Uterus (tissue), 3 donors: ENCODE measurements at regions not wholly inside any gene's neighbourhood (a gene's known extent, or its start where the extent isn't known, plus 50 kb on each side); places are given as distances from the start of the nearest gene placed in this dataset.

Experiments used
- DNase-seq, 2 donors: peaks; one replicate each; pipeline ENCODE4 v3.0.0-alpha.2; 2019 to 2020
- H3K27ac ChIP-seq, 2 donors: fragments of 200-600 bp; sonication (generic); 1 replicate in 1 of 2; 2 replicates in 1 of 2; pipeline ENCODE4 v1.5.1; 2016 to 2018
- H3K27me3 ChIP-seq, 2 donors: fragments of 200-600 bp; sonication (generic); one replicate each; pipeline ENCODE4 v1.5.1; 2018 to 2019; ENCODE audit warnings: control low read depth in 1 of 2
- H3K36me3 ChIP-seq, 2 donors: fragments of 200-600 bp; sonication (generic); one replicate each; pipeline ENCODE4 v1.5.1; 2019; ENCODE audit warnings: control low read depth in 1 of 2
- H3K4me1 ChIP-seq, 2 donors: fragments of 200-600 bp; sonication (generic); one replicate each; pipeline ENCODE4 v1.5.1; 2018 to 2019; ENCODE audit warnings: control low read depth in 1 of 2
- H3K4me3 ChIP-seq, 2 donors: fragments of 200-600 bp; sonication (generic); 1 replicate in 1 of 2; 2 replicates in 1 of 2; pipeline ENCODE4 v1.5.1; 2018 to 2019; ENCODE audit warnings: mild to moderate bottlenecking in 1 of 2
- H3K9me3 ChIP-seq, 2 donors: fragments of 200-600 bp; sonication (generic); one replicate each; pipeline ENCODE4 v1.5.1; 2019; ENCODE audit warnings: control low read depth in 1 of 2
- CTCF ChIP-seq, 4 experiments: fragments of 200-600 bp in 2 of 4; fragments of 450-650 bp in 2 of 4; sonication (generic) in 2 of 4; IDR thresholded peaks; one replicate each; pipeline ENCODE4 v1.5.1; 2016 to 2019; ENCODE audit warnings: antibody characterized with exemption in 4 of 4, mild to moderate bottlenecking in 2 of 4, moderate library complexity in 1 of 4
- POLR2A ChIP-seq, 2 donors: fragments of 450-650 bp; IDR thresholded peaks; one replicate each; pipeline ENCODE4 v1.6.1; 2016; ENCODE audit warnings: antibody characterized with exemption in 2 of 2, mild to moderate bottlenecking in 1 of 2, moderate library complexity in 1 of 2
- intact Hi-C: fragments of 100-400 bp; cut with DNase I; formaldehyde crosslinking; loops from one replicate; pipeline ENCODE4 v1.15.1; 2023; ENCODE audit warnings: low total_unique reads
- donor health status: DM: yes; HTN: yes; CAD: no.

- TF ChIP-seq CTCF (IDR thresholded peaks at IDR 0.05) (no peak), POLR2A (IDR thresholded peaks at IDR 0.05) (no peak)
- no peaks in the 10 kb centered on the region for H3K27me3 ChIP-seq
- H3K4me3 ChIP-seq = no peak overlapping the region
- no peak overlapping the region for H3K27ac ChIP-seq
- H3K9me3 ChIP-seq = no peaks in the 10 kb centered on the region
- H3K36me3 ChIP-seq = no peaks in the 10 kb centered on the region
- DNase-seq = no peak
- intact Hi-C loops = no loop called here
- no peaks in the 10 kb centered on the region for H3K4me1 ChIP-seq
Observed at GRCh38 chr10:3009341-3009740, 58.0 kb upstream of the PFKP start.

- Histone ChIP-seq H3K4me1 (no peaks in the 10 kb centered on the region), H3K36me3 (no peaks in the 10 kb centered on the region), H3K27me3 (no peaks in the 10 kb centered on the region), H3K9me3 (no peaks in the 10 kb centered on the region), H3K4me3 (no peak overlapping the region), H3K27ac (no peak overlapping the region)
- no peak for DNase-seq
- intact Hi-C loops = no loop called here
- TF ChIP-seq POLR2A (IDR thresholded peaks at IDR 0.05) (no peak), CTCF (IDR thresholded peaks at IDR 0.05) (no peak)
Observed at GRCh38 chr10:3008518-3009195, 58.7 kb upstream of the PFKP start.

GRCh38 chr10:3006607-3007006, 60.7 kb upstream of the PFKP start:
- no peak for DNase-seq
- no peaks in the 10 kb centered on the region for H3K4me1 ChIP-seq
- no peak overlapping the region for H3K4me3 ChIP-seq
- TF ChIP-seq CTCF (IDR thresholded peaks at IDR 0.05) (no peak), POLR2A (IDR thresholded peaks at IDR 0.05) (no peak)
- H3K27me3 ChIP-seq = no peaks in the 10 kb centered on the region
- intact Hi-C loops = no loop called here
- no peaks in the 10 kb centered on the region for H3K36me3 ChIP-seq
- no peak overlapping the region for H3K27ac ChIP-seq
- H3K9me3 ChIP-seq = no peaks in the 10 kb centered on the region

- intact Hi-C loops = no loop called here
- H3K4me3 ChIP-seq = no peak overlapping the region
- no peaks in the 10 kb centered on the region for H3K9me3 ChIP-seq
- H3K36me3 ChIP-seq = no peaks in the 10 kb centered on the region
- no peaks in the 10 kb centered on the region for H3K27me3 ChIP-seq
- TF ChIP-seq POLR2A (IDR thresholded peaks at IDR 0.05) (no peak), CTCF (IDR thresholded peaks at IDR 0.05) (no peak)
- H3K27ac ChIP-seq = no peak overlapping the region
- H3K4me1 ChIP-seq = no peaks in the 10 kb centered on the region
- no peak for DNase-seq
Observed at GRCh38 chr10:3006093-3006492, 61.3 kb upstream of the PFKP start.

- H3K27me3 ChIP-seq = no peaks in the 10 kb centered on the region
Observed at GRCh38 chr10:3002304-3002703, 65.0 kb upstream of the PFKP start.

More at GRCh38 chr10:3002304-3002703, 65.0 kb upstream of the PFKP start:
- no peaks in the 10 kb centered on the region for H3K9me3 ChIP-seq
- intact Hi-C loops = no loop called here
- DNase-seq = no peak
- no peak overlapping the region for H3K27ac ChIP-seq
- no peaks in the 10 kb centered on the region for H3K4me1 ChIP-seq
- H3K36me3 ChIP-seq = no peaks in the 10 kb centered on the region
- TF ChIP-seq POLR2A (IDR thresholded peaks at IDR 0.05) = no peak
- no peak for TF ChIP-seq CTCF (IDR thresholded peaks at IDR 0.05)
- H3K4me3 ChIP-seq = no peak overlapping the region
